CD4-positive, alpha-beta T cell (primary cell): ENCODE measurements at regions not wholly inside any gene's neighbourhood (a gene's known extent, or its start where the extent isn't known, plus 50 kb on each side); places are given as distances from the start of the nearest gene placed in this dataset.

Experiments used
- ATAC-seq: fragments of 200-7000 bp; cut with Tn5 transposase; one replicate; pipeline ENCODE4 v1.10.0; 2022; ENCODE audit warnings: mild to moderate bottlenecking; ENCODE audit not compliant: poor library complexity
- CTCF ChIA-PET: fragments of 350-600 bp; sonication (Branson Sonifier 250); formaldehyde crosslinking; loops from one replicate; lab custom pipeline; 2021; ENCODE audit warnings: antibody characterized with exemption, inconsistent platforms; lab: Charles Lee
- POLR2A ChIA-PET: fragments of 350-600 bp; sonication (Branson Sonifier 250); formaldehyde crosslinking; loops from one replicate; lab custom pipeline; 2021; ENCODE audit warnings: antibody characterized with exemption, inconsistent platforms; lab: Charles Lee
- DNase-seq, 14 experiments: peaks; one replicate each; pipeline ENCODE4 v3.0.0-alpha.2; 2013 to 2020; ENCODE audit warnings: mixed read lengths in 2 of 14
- H3K27ac ChIP-seq, 2 donors: one replicate each; pipeline versions ENCODE4 v1.5.1 to v1.7.0; 2013; ENCODE audit warnings: low read length in 2 of 2, low read depth in 1 of 2, mild to moderate bottlenecking in 1 of 2
- H3K27me3 ChIP-seq, 2 experiments: 1 replicate in 1 of 2; 2 replicates in 1 of 2; pipeline versions ENCODE4 v1.6.1 to v1.7.0; 2013; ENCODE audit warnings: low read length in 2 of 2, control low read depth in 1 of 2, mild to moderate bottlenecking in 1 of 2, moderate library complexity in 1 of 2; ENCODE audit not compliant: insufficient read depth in 2 of 2, control insufficient read depth in 1 of 2
- H3K36me3 ChIP-seq: one replicate; pipeline ENCODE4 v1.6.1; 2013; ENCODE audit warnings: low read length, control low read depth; ENCODE audit not compliant: insufficient read depth
- H3K4me1 ChIP-seq: one replicate; pipeline ENCODE4 v1.6.1; 2013; ENCODE audit warnings: low read length, control low read depth; ENCODE audit not compliant: insufficient read depth
- H3K4me3 ChIP-seq: one replicate; pipeline ENCODE4 v1.5.1; 2013; ENCODE audit warnings: mild to moderate bottlenecking, low read length, moderate library complexity
- H3K9me3 ChIP-seq, 2 experiments: 1 replicate in 1 of 2; 2 replicates in 1 of 2; pipeline versions ENCODE4 v1.6.1 to v1.7.0; 2013; ENCODE audit warnings: low read length in 2 of 2, mild to moderate bottlenecking in 2 of 2, control low read depth in 1 of 2, moderate library complexity in 1 of 2; ENCODE audit not compliant: control insufficient read depth in 1 of 2, insufficient read depth in 1 of 2
- H3K27ac Mint-ChIP-seq: one replicate; pipeline ENCODE4 v1.8.0; 2020; ENCODE audit warnings: mixed read lengths
- H3K27me3 Mint-ChIP-seq: one replicate; pipeline ENCODE4 v1.8.0; 2021; ENCODE audit warnings: mixed read lengths
- H3K36me3 Mint-ChIP-seq: one replicate; pipeline ENCODE4 v1.8.0; 2021; ENCODE audit warnings: low read depth, mixed read lengths
- H3K4me1 Mint-ChIP-seq: one replicate; pipeline ENCODE4 v1.8.0; 2021; ENCODE audit warnings: low read depth, mixed read lengths
- H3K4me3 Mint-ChIP-seq: one replicate; pipeline ENCODE4 v1.8.0; 2020; ENCODE audit warnings: mild to moderate bottlenecking, mixed read lengths
- H3K9me3 Mint-ChIP-seq: one replicate; pipeline ENCODE4 v1.8.0; 2020; ENCODE audit warnings: mixed read lengths
- CTCF ChIP-seq: fragments of 200-600 bp; IDR thresholded peaks from one replicate; pipeline ENCODE4 v1.8.0; 2022; ENCODE audit warnings: antibody characterized with exemption, mild to moderate bottlenecking
- intact Hi-C, 2 experiments: fragments of 100-400 bp; cut with DNase I in 1 of 2; cut with micrococcal nuclease in 1 of 2; formaldehyde crosslinking; loops; one replicate each; pipeline versions ENCODE4 v1.15.1 to v1.9.0; 2023 to 2025; cut with DNase I, micrococcal nuclease

GRCh38 chr5:103450333-103451061, 112.1 kb downstream of the NUDT12 start:
- H3K27me3 ChIP-seq = no peaks in the 10 kb centered on the region
- Mint-ChIP-seq H3K36me3 (no peaks in the 10 kb centered on the region), H3K4me3 (no peak overlapping the region), H3K27me3 (peaks cover 14% of the 10 kb centered on the region), H3K4me1 (no peaks in the 10 kb centered on the region), H3K27ac (no peak overlapping the region), H3K9me3 (no peaks in the 10 kb centered on the region)
- no peaks in the 10 kb centered on the region for H3K4me1 ChIP-seq
- CTCF ChIA-PET = no interaction called here
- ATAC-seq = no peak
- no peak for TF ChIP-seq CTCF
- POLR2A ChIA-PET = no interaction called here
- no peak for DNase-seq
- no peaks in the 10 kb centered on the region for H3K36me3 ChIP-seq
- no peaks in the 10 kb centered on the region for H3K9me3 ChIP-seq
- intact Hi-C loops = no loop called here
- no peak overlapping the region for H3K4me3 ChIP-seq
- H3K27ac ChIP-seq = no peak overlapping the region

GRCh38 chr5:103446813-103447212, 115.8 kb downstream of the NUDT12 start:
- H3K4me3 Mint-ChIP-seq = no peak overlapping the region
- no peak for TF ChIP-seq CTCF
- H3K27ac Mint-ChIP-seq = no peak overlapping the region
- Histone ChIP-seq H3K27ac (no peak overlapping the region), H3K4me1 (no peaks in the 10 kb centered on the region), H3K36me3 (no peaks in the 10 kb centered on the region), H3K4me3 (no peak overlapping the region), H3K9me3 (no peaks in the 10 kb centered on the region), H3K27me3 (no peaks in the 10 kb centered on the region)
- H3K27me3 Mint-ChIP-seq = no peaks in the 10 kb centered on the region
- POLR2A ChIA-PET = no interaction called here
- no peaks in the 10 kb centered on the region for H3K4me1 Mint-ChIP-seq
- no peak for ATAC-seq
- DNase-seq = no peak
- no peaks in the 10 kb centered on the region for H3K36me3 Mint-ChIP-seq
- intact Hi-C loops = no loop called here
- CTCF ChIA-PET = no interaction called here
- H3K9me3 Mint-ChIP-seq = no peaks in the 10 kb centered on the region

GRCh38 chr5:103445426-103446035, 117.1 kb downstream of the NUDT12 start:
- no peak overlapping the region for H3K27ac Mint-ChIP-seq
- DNase-seq (no peak), ATAC-seq (no peak)
- POLR2A ChIA-PET = no interaction called here
- H3K4me1 ChIP-seq = no peaks in the 10 kb centered on the region
- TF ChIP-seq CTCF = no peak
- H3K4me3 ChIP-seq = no peak overlapping the region
- CTCF ChIA-PET = no interaction called here
- intact Hi-C loops = no loop called here
- no peaks in the 10 kb centered on the region for H3K4me1 Mint-ChIP-seq
- H3K36me3 ChIP-seq = no peaks in the 10 kb centered on the region
- no peaks in the 10 kb centered on the region for H3K27me3 ChIP-seq
- no peaks in the 10 kb centered on the region for H3K9me3 ChIP-seq
- H3K27ac ChIP-seq = no peak overlapping the region
- H3K9me3 Mint-ChIP-seq = no peaks in the 10 kb centered on the region
- H3K36me3 Mint-ChIP-seq = no peaks in the 10 kb centered on the region
- no peaks in the 10 kb centered on the region for H3K27me3 Mint-ChIP-seq
- H3K4me3 Mint-ChIP-seq = no peak overlapping the region
